ENCODE measurements at regions not wholly inside any gene's neighbourhood (a gene's known extent, or its start where the extent isn't known, plus 50 kb on each side); places are given as distances from the start of the nearest gene placed in this dataset.
A peak's percentile ranks its signal among the peaks of the same experiment; 100 is the strongest.

DNA sequence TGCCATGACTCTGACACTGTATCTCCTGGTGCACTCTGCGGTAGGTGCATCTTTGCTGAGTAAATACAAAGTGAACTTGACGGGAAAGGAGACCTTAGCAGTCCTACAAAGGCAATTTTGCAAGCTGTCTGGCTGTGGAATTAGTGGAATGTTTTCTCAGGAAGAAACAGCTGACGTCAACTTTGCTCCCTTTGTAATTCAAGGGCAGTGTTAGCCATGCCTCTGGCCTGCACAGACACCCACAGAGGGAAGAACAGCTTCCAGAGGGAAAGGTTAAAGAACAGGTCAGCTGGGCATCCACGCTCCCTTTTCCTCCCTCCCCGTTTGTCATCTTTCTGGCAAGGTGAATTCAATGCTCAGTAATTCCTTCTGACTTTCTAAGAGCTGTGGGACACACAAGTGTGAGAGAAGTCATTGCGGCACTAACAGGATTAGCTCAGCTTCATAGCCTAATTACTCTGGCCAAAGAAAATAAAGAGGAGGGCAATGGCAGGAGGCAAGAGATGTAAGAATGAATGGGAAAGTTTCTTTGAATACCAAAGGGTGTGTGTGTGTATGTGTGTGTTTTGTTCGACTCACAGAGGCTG is 476.9 kb upstream of the GOT2 start:
- peak overlapping the region; percentile 15 to 87 (median 27) for H3K27ac Mint-ChIP-seq
- H3K4me1 Mint-ChIP-seq = peaks cover 14% of the 10 kb centered on the region
- TF ChIP-seq, protein P1, sequence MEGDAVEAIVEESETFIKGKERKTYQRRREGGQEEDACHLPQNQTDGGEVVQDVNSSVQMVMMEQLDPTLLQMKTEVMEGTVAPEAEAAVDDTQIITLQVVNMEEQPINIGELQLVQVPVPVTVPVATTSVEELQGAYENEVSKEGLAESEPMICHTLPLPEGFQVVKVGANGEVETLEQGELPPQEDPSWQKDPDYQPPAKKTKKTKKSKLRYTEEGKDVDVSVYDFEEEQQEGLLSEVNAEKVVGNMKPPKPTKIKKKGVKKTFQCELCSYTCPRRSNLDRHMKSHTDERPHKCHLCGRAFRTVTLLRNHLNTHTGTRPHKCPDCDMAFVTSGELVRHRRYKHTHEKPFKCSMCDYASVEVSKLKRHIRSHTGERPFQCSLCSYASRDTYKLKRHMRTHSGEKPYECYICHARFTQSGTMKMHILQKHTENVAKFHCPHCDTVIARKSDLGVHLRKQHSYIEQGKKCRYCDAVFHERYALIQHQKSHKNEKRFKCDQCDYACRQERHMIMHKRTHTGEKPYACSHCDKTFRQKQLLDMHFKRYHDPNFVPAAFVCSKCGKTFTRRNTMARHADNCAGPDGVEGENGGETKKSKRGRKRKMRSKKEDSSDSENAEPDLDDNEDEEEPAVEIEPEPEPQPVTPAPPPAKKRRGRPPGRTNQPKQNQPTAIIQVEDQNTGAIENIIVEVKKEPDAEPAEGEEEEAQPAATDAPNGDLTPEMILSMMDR (IDR thresholded peaks at IDR 0.05; ENCODE audit: unreplicated experiment in 3 of 3) = no peak
- H3K36me3 Mint-ChIP-seq (ENCODE audit: low read depth) = no peaks in the 10 kb centered on the region
- H3K4me3 Mint-ChIP-seq = peak overlapping the region in 1 of 3 experiments; percentile 3
- peaks cover 4% of the 10 kb centered on the region for H3K27me3 Mint-ChIP-seq (ENCODE audit: low read depth)
- H3K9me3 Mint-ChIP-seq = no peaks in the 10 kb centered on the region

DNA sequence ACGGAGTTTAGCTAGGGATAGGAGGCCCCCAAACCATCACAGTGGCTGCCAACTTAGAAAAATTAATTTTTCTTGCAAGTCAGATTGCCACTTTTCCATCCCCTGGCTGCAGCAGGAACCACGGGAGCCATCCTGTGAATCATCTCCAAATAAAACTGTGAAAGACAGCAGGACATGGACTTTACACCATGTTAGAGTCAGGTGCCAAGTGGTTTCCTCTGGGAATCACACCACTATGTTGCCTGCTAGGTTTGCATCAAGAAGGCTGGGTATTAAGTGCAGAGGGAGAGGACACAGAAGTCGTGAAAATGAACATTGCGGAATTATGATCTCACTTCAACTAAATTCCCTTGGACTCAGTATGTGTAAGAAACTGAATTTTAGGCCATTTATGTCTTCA is 471.3 kb upstream of the GOT2 start:
- Mint-ChIP-seq H3K9me3 (no peaks in the 10 kb centered on the region), H3K27me3 (ENCODE audit: low read depth) (peaks cover 4% of the 10 kb centered on the region), H3K36me3 (ENCODE audit: low read depth) (no peaks in the 10 kb centered on the region), H3K27ac (no peak overlapping the region), H3K4me1 (no peaks in the 10 kb centered on the region), H3K4me3 (no peak overlapping the region)
- TF ChIP-seq, protein P1 (IDR thresholded peaks at IDR 0.05; ENCODE audit: unreplicated experiment in 3 of 3) = no peak

DNA sequence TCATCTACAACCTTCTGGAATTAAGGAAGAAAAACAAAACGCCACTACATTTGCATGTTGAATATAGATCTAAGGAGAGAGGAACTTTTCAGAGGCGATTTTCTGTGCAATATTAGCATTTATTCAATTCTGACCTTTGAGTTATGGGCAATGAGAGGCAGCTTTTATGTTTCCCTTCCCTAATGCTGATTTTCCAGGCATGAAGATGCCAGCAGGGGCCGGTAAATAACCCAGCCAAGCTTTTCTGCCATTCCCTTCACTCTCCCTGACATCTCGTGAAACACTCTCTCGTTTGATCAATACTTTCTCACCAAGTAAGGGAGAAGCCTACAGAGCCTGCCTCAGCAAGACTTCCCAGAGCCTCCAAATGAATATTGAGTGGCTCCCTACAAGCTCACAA is 470.5 kb upstream of the GOT2 start:
- TF ChIP-seq, protein P1 (IDR thresholded peaks at IDR 0.05; ENCODE audit: unreplicated experiment in 3 of 3) = no peak
- Mint-ChIP-seq H3K4me3 (no peak overlapping the region), H3K4me1 (no peaks in the 10 kb centered on the region), H3K27me3 (ENCODE audit: low read depth) (peaks cover 4% of the 10 kb centered on the region), H3K36me3 (ENCODE audit: low read depth) (no peaks in the 10 kb centered on the region), H3K9me3 (no peaks in the 10 kb centered on the region), H3K27ac (no peak overlapping the region)

DNA sequence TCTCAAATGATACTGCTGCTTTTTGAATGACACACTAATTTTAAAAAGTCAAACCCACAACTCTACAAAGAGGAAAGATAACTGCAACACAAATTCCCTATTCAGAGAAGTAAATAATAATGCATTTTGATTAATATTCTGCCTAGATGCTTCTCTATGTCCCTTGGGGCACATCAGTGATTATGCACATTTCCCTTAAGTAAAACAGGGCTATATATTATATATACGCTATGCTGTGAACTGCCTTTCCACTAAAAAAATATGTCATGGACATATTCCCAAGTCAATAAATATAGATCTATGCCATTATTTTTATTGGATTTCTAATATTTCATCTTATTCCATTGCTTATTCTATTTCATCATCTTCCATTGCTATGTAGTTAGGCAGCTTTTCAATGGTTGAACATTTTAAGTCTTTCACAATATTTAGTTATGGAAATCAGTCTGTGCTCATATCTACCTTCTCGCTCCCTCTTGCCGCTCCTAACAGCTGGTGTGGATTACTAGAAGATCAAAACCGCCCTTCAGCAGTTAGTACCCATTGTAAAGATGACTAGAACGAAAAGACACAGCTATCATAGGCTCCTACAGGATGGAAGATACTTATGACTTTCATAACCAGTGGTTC is 468.2 kb upstream of the GOT2 start:
- Mint-ChIP-seq H3K4me3 (no peak overlapping the region), H3K27me3 (ENCODE audit: low read depth) (no peaks in the 10 kb centered on the region), H3K9me3 (no peaks in the 10 kb centered on the region), H3K4me1 (no peaks in the 10 kb centered on the region), H3K27ac (no peak overlapping the region), H3K36me3 (ENCODE audit: low read depth) (no peaks in the 10 kb centered on the region)
- TF ChIP-seq, protein P1 (IDR thresholded peaks at IDR 0.05; ENCODE audit: unreplicated experiment in 3 of 3) = no peak

DNA sequence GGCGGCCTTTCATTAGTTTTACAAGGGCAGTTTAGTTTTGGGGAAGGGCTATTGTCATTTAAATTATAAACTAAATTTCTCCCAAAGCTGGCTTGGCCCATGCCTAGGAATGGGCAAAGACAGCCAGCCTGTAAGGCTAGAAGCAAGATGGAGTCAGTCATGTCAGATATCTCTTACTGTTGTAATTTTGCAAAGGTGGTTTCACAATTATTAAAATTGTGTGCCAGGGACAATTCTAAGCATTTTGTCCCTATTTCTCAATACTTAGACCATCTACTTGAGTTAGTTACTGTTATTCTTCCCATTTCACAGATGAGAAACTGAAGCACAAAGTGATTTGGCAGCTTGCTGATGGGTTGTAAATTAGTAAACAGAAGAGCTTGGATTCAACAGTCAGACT is 467.7 kb upstream of the GOT2 start:
- TF ChIP-seq, protein P1 (IDR thresholded peaks at IDR 0.05; ENCODE audit: unreplicated experiment in 3 of 3) = no peak
- H3K27me3 Mint-ChIP-seq (ENCODE audit: low read depth) = no peaks in the 10 kb centered on the region

DNA sequence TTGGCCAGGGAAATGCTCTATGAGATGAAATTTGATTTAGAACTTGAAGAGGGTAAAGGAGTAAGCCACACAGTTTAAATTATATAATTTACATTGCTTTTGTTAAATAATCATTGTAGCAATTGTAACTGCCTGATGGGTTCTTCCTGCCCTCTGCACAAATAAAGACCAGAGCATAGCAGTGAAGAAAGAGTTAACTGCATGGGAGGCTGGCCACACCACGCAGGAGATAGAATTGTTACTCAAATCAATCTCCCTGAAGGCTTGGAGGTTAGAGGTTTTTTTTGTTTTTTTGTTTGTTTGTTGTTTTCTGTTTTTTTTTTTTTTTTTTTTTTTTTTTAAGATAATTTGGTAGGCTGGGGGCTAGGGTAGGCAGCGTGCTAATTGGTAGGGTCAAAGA is 467.0 kb upstream of the GOT2 start:
- no peaks in the 10 kb centered on the region for H3K9me3 Mint-ChIP-seq
- TF ChIP-seq, protein P1 (IDR thresholded peaks at IDR 0.05; ENCODE audit: unreplicated experiment in 3 of 3) = no peak
- H3K27me3 Mint-ChIP-seq (ENCODE audit: low read depth) = no peaks in the 10 kb centered on the region
- no peak overlapping the region for H3K4me3 Mint-ChIP-seq
- H3K4me1 Mint-ChIP-seq = no peaks in the 10 kb centered on the region
- no peaks in the 10 kb centered on the region for H3K36me3 Mint-ChIP-seq (ENCODE audit: low read depth)
- no peak overlapping the region for H3K27ac Mint-ChIP-seq

More for the DNA sequence above, 467.7 kb upstream of the GOT2 start:
- Mint-ChIP-seq H3K27ac (no peak overlapping the region), H3K4me1 (no peaks in the 10 kb centered on the region), H3K36me3 (ENCODE audit: low read depth) (no peaks in the 10 kb centered on the region), H3K4me3 (no peak overlapping the region), H3K9me3 (no peaks in the 10 kb centered on the region)

All from nephron (organoid).